Trophoblast cell (in vitro differentiated cells and primary cell): ENCODE measurements at regions not wholly inside any gene's neighbourhood (a gene's known extent, or its start where the extent isn't known, plus 50 kb on each side); places are given as distances from the start of the nearest gene placed in this dataset.

Source experiments
- DNase-seq, 2 donors: peaks; one replicate each; pipeline ENCODE4 v3.0.0-alpha.2; 2016
- H2AFZ ChIP-seq: 2 replicates; pipeline ENCODE4 v1.6.1; 2013; ENCODE audit warnings: low read length, moderate library complexity, mild to moderate bottlenecking; ENCODE audit not compliant: insufficient read depth, poor library complexity
- H2AK5ac ChIP-seq: 2 replicates; pipeline ENCODE4 v1.6.1; 2013; ENCODE audit warnings: mild to moderate bottlenecking, low read length
- H2BK120ac ChIP-seq: 2 replicates; pipeline ENCODE4 v1.6.1; 2013; ENCODE audit warnings: low read length, mild to moderate bottlenecking, moderate library complexity; ENCODE audit not compliant: insufficient read depth, poor library complexity
- H2BK12ac ChIP-seq: 2 replicates; pipeline ENCODE4 v1.6.1; 2013; ENCODE audit warnings: mild to moderate bottlenecking, low read length, moderate library complexity
- H2BK5ac ChIP-seq: 2 replicates; pipeline ENCODE4 v1.6.1; 2013; ENCODE audit warnings: low read length, low read depth, moderate library complexity, mild to moderate bottlenecking; ENCODE audit not compliant: poor library complexity
- H3K14ac ChIP-seq: 2 replicates; pipeline ENCODE4 v1.6.1; 2013; ENCODE audit warnings: mild to moderate bottlenecking, low read length
- H3K18ac ChIP-seq: 2 replicates; pipeline ENCODE4 v1.6.1; 2013; ENCODE audit warnings: mild to moderate bottlenecking, low read length
- H3K23ac ChIP-seq: 2 replicates; pipeline ENCODE4 v1.6.1; 2013; ENCODE audit warnings: low read length
- H3K27ac ChIP-seq: 2 replicates; pipeline ENCODE4 v1.5.1; 2013; ENCODE audit warnings: low read depth, mild to moderate bottlenecking, inconsistent platforms, low read length, moderate library complexity
- H3K27me3 ChIP-seq: 2 replicates; pipeline ENCODE4 v1.6.1; 2013; ENCODE audit warnings: inconsistent platforms, mild to moderate bottlenecking, low read length, moderate library complexity; ENCODE audit not compliant: insufficient read depth
- H3K36me3 ChIP-seq, 2 experiments: 1 replicate in 1 of 2; 2 replicates in 1 of 2; pipeline ENCODE4 v1.6.1; 2013; ENCODE audit warnings: low read length in 2 of 2, mild to moderate bottlenecking in 2 of 2, moderate library complexity in 1 of 2; ENCODE audit not compliant: insufficient read depth in 2 of 2, control insufficient read depth in 1 of 2
- H3K4ac ChIP-seq: 2 replicates; pipeline ENCODE4 v1.6.1; 2013; ENCODE audit warnings: low read depth, mild to moderate bottlenecking, low read length, moderate library complexity
- H3K4me1 ChIP-seq, 2 experiments: 1 replicate in 1 of 2; 2 replicates in 1 of 2; pipeline ENCODE4 v1.6.1; 2013; ENCODE audit warnings: low read length in 2 of 2, mild to moderate bottlenecking in 2 of 2, moderate library complexity in 1 of 2; ENCODE audit not compliant: insufficient read depth in 2 of 2, control insufficient read depth in 1 of 2
- H3K4me2 ChIP-seq: 2 replicates; pipeline ENCODE4 v1.6.1; 2013; ENCODE audit warnings: inconsistent platforms, mild to moderate bottlenecking, low read length, moderate library complexity
- H3K4me3 ChIP-seq: 2 replicates; pipeline ENCODE4 v1.5.1; 2013; ENCODE audit warnings: mild to moderate bottlenecking, low read depth, low read length, inconsistent platforms
- H3K79me1 ChIP-seq: one replicate; pipeline ENCODE4 v1.6.1; 2013; ENCODE audit warnings: low read length
- H3K79me2 ChIP-seq: 2 replicates; pipeline ENCODE4 v1.6.1; 2013; ENCODE audit warnings: low read length, mild to moderate bottlenecking; ENCODE audit not compliant: control insufficient read depth, insufficient read depth, poor library complexity
- H3K9ac ChIP-seq: 2 replicates; pipeline ENCODE4 v1.6.1; 2013; ENCODE audit warnings: mild to moderate bottlenecking, low read length
- H3K9me3 ChIP-seq: 2 replicates; pipeline ENCODE4 v1.6.1; 2013; ENCODE audit warnings: low read depth, mild to moderate bottlenecking, control low read depth, inconsistent platforms, low read length; ENCODE audit not compliant: insufficient read depth
- H4K12ac ChIP-seq: 2 replicates; pipeline ENCODE4 v1.6.1; 2013; ENCODE audit warnings: low read depth, mild to moderate bottlenecking, low read length, moderate library complexity
- H4K8ac ChIP-seq: 2 replicates; pipeline ENCODE4 v1.6.1; 2013; ENCODE audit warnings: low read depth, mild to moderate bottlenecking, low read length, moderate library complexity
- H4K91ac ChIP-seq: one replicate; pipeline ENCODE4 v1.6.1; 2013; ENCODE audit warnings: low read depth, mild to moderate bottlenecking, low read length, moderate library complexity
- WGBS: extraction: QIAGEN DNeasy Blood & Tissue Kit; methylation state at CpG from one replicate; pipeline ENCODE4 v1.1.7; 2013; ENCODE audit warnings: missing lambda C conversion rate; ENCODE audit not compliant: insufficient read length, insufficient coverage; ENCODE audit errors: extremely low coverage; 5-methylcytosine and 5-hydroxymethylcytosine counted together

- Histone ChIP-seq H2BK120ac (no peak overlapping the region), H2BK12ac (no peak overlapping the region), H4K8ac (no peak overlapping the region), H2AK5ac (no peak overlapping the region), H3K4ac (no peak overlapping the region), H4K91ac (no peak overlapping the region), H3K79me2 (no peaks in the 10 kb centered on the region), H2BK5ac (no peak overlapping the region), H3K4me2 (no peak overlapping the region), H3K9me3 (no peaks in the 10 kb centered on the region), H3K27ac (no peak overlapping the region), H3K14ac (no peak overlapping the region), H3K27me3 (no peaks in the 10 kb centered on the region), H3K4me1 (no peaks in the 10 kb centered on the region), H4K12ac (no peak overlapping the region), H2AFZ (no peak overlapping the region), H3K23ac (no peak overlapping the region), H3K18ac (no peak overlapping the region), H3K4me3 (no peak overlapping the region), H3K36me3 (no peaks in the 10 kb centered on the region), H3K9ac (no peak overlapping the region), H3K79me1 (no peaks in the 10 kb centered on the region)
- no peak for DNase-seq
- no CpG with 5 or more reads among the region's 1 CpG for WGBS
Observed at GRCh38 chr5:143558048-143558447, 154.6 kb upstream of the NR3C1 start.

- Histone ChIP-seq H3K9ac (no peak overlapping the region), H2BK5ac (no peak overlapping the region), H2BK12ac (no peak overlapping the region), H3K18ac (no peak overlapping the region), H3K79me1 (no peaks in the 10 kb centered on the region), H2AFZ (no peak overlapping the region), H3K14ac (no peak overlapping the region), H3K27ac (no peak overlapping the region), H3K4ac (no peak overlapping the region), H3K4me2 (no peak overlapping the region), H2AK5ac (no peak overlapping the region), H2BK120ac (no peak overlapping the region), H3K9me3 (no peaks in the 10 kb centered on the region), H3K36me3 (no peaks in the 10 kb centered on the region), H3K23ac (no peak overlapping the region), H3K79me2 (no peaks in the 10 kb centered on the region), H3K27me3 (no peaks in the 10 kb centered on the region), H4K8ac (no peak overlapping the region), H4K12ac (no peak overlapping the region), H3K4me1 (no peaks in the 10 kb centered on the region), H3K4me3 (no peak overlapping the region), H4K91ac (no peak overlapping the region)
- no peak for DNase-seq
- no CpG with 5 or more reads among the region's 3 CpGs for WGBS
Observed at GRCh38 chr5:143557061-143557818, 153.8 kb upstream of the NR3C1 start.

- Histone ChIP-seq H3K4me1 (no peaks in the 10 kb centered on the region), H3K23ac (no peak overlapping the region), H4K12ac (no peak overlapping the region), H4K8ac (no peak overlapping the region), H2AFZ (no peak overlapping the region), H3K4me2 (no peak overlapping the region), H3K9me3 (no peaks in the 10 kb centered on the region), H3K79me2 (no peaks in the 10 kb centered on the region), H2BK12ac (no peak overlapping the region), H3K27ac (no peak overlapping the region), H3K9ac (no peak overlapping the region), H4K91ac (no peak overlapping the region), H2AK5ac (no peak overlapping the region), H3K4me3 (no peak overlapping the region), H3K18ac (no peak overlapping the region), H3K27me3 (no peaks in the 10 kb centered on the region), H3K36me3 (no peaks in the 10 kb centered on the region), H3K14ac (no peak overlapping the region), H2BK5ac (no peak overlapping the region), H2BK120ac (no peak overlapping the region), H3K4ac (no peak overlapping the region), H3K79me1 (no peaks in the 10 kb centered on the region)
- no CpG with 5 or more reads among the region's 4 CpGs for WGBS
- peak; percentile 9 to 64 for DNase-seq
Observed at GRCh38 chr5:143554918-143555477, 151.5 kb upstream of the NR3C1 start.

- H3K18ac ChIP-seq: no peak overlapping the region
- no peak overlapping the region for H3K4me2 ChIP-seq
- H3K27me3 ChIP-seq: no peaks in the 10 kb centered on the region
- no peak overlapping the region for H2AK5ac ChIP-seq
- no peak overlapping the region for H3K4ac ChIP-seq
- WGBS: no CpG with 5 or more reads among the region's 2 CpGs
- H3K27ac ChIP-seq: no peak overlapping the region
- no peaks in the 10 kb centered on the region for H3K9me3 ChIP-seq
- H3K23ac ChIP-seq: no peak overlapping the region
- H2AFZ ChIP-seq: no peak overlapping the region
- no peak overlapping the region for H4K12ac ChIP-seq
- no peaks in the 10 kb centered on the region for H3K4me1 ChIP-seq
- H3K4me3 ChIP-seq: no peak overlapping the region
- H3K36me3 ChIP-seq: no peaks in the 10 kb centered on the region
- H3K9ac ChIP-seq: no peak overlapping the region
- no peak overlapping the region for H4K91ac ChIP-seq
- H2BK5ac ChIP-seq: no peak overlapping the region
- H3K14ac ChIP-seq: no peak overlapping the region
- peak; percentile 64 to 87 for DNase-seq
- no peak overlapping the region for H2BK12ac ChIP-seq
- no peak overlapping the region for H2BK120ac ChIP-seq
- no peak overlapping the region for H4K8ac ChIP-seq
- no peaks in the 10 kb centered on the region for H3K79me1 ChIP-seq
- no peaks in the 10 kb centered on the region for H3K79me2 ChIP-seq
Observed at GRCh38 chr5:143554187-143554717, 150.8 kb upstream of the NR3C1 start.
